Mammary epithelial cell (primary cell): ENCODE measurements at regions not wholly inside any gene's neighbourhood (a gene's known extent, or its start where the extent isn't known, plus 50 kb on each side); places are given as distances from the start of the nearest gene placed in this dataset.

Source experiments
- CTCF ChIP-seq, 2 donors: IDR thresholded peaks in 1 of 2; conservative IDR thresholded peaks in 1 of 2; 2 replicates each; pipeline ENCODE4 v1.5.1; 2011 to 2012; ENCODE audit warnings: inconsistent platforms in 2 of 2, low read length in 2 of 2, mild to moderate bottlenecking in 2 of 2, control low read depth in 1 of 2, low read depth in 1 of 2; ENCODE audit not compliant: insufficient read depth in 1 of 2; ENCODE audit errors: extremely low read depth in 1 of 2
- EZH2 ChIP-seq: IDR thresholded peaks from 2 replicates; pipeline ENCODE4 v1.6.1; 2012; ENCODE audit warnings: low read length, inconsistent platforms, borderline replicate concordance

GRCh38 chr2:58299123-58299522, 58.0 kb upstream of the FANCL start:
- TF ChIP-seq CTCF (conservative IDR thresholded peaks at IDR 0.05 in 1 of 2, IDR thresholded peaks at IDR 0.05 in 1 of 2; ENCODE audit: extremely low read depth in 1 of 2, insufficient read depth in 1 of 2, low read depth in 1 of 2, low read length in 2 of 2), result no peak
- no peak for TF ChIP-seq EZH2
